DMS79 (cell line): ENCODE measurements at regions not wholly inside any gene's neighbourhood (a gene's known extent, or its start where the extent isn't known, plus 50 kb on each side); places are given as distances from the start of the nearest gene placed in this dataset.

Source experiments
- DNase-seq: peaks from one replicate; lab custom pipeline; 2025; lab: John Stamatoyannopoulos, UW

- DNase-seq, result no peak
Measured at GRCh38 chr1:5286244-5286643, 631.8 kb downstream of the AJAP1 start.

GRCh38 chr1:5274527-5274926 lies 620.1 kb downstream of the AJAP1 start:
- no peak for DNase-seq

DNA sequence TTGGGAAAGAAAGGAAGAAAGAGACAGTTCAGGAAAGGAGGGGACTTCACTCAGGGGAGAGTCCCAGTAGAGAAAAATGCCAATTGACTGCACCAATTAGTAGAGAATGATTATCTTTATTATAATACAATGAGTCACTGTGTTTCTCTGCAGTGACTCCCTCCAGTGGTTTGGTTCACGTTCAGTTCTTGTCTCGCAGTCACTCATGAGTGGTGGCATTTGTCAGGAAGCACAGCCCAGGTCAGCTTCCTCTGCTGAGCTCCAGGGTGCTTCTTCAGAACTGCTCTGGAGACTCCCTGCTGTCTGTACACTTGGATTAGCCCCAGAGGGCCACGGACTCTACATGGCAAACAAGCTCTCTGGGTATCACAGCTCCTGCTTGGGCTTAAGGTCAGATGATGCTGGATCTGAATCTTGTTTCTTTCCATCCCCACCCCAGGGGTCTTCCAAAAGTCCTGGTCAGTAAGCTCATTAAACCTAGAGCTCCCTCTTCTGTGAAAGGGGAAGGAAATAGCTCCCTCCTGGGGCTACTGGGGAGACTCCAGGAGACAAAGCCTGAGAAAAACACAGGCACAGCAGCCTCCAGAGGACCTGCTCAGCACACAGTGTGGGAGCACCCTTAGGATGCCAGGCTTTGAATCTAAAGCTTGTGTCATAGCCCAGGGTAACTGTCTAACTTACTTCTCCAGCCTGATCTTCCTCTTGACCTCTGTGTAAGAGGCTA lies 619.0 kb downstream of the AJAP1 start:
- no peak for DNase-seq

DNA sequence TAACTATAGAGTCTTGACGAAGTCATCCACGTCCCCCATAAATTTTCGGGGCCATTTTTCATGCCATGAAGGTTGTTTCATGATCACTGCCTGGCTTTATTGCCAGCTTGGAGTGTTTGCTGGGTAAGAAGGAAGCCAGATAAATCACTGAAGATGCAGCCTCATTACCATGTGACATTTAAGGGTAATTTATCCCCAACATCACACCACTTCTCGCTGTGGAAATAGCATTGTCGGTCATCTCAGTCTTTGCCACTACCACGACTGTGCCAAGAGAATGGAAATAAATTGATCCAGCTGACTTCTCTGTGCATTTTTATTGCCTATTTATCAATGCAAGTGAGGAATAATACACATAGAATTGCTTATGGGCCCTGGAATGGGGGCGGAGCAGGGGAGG lies 617.9 kb downstream of the AJAP1 start:
- DNase-seq, result no peak

GRCh38 chr1:5271264-5271663 lies 616.9 kb downstream of the AJAP1 start:
- peak; percentile 69 for DNase-seq

- DNase-seq, result no peak
Measured at GRCh38 chr1:5269901-5270300, 615.5 kb downstream of the AJAP1 start.

DNA sequence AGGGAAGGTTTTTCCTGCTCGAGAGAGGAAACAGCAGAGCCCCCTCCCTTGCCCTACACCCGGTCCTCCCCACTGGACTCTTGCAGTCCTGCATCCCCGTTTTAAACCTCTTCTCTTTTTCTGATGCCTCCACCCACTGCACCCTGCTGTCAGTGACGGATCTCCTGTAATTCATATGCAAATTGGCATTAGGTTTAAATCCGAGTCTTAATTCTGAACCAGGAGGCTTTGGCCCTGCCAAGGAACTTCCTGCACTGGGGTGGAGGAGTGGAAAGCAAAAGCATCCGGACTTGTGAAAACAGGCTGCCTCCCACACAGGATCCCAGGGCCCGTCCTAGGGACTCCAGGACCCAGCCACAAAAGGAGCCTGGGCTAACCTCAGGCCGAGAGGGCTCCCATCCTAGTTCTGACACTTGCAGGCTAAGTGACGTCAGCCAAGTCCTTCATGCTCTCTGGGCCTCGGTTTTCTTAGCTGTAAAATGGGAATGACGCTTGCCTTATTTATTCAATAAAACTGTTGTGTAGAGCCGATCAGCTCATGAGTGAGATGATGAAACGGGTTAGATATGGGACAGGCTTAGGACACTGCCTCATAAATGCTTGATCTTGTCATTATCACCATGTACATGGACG lies 613.3 kb downstream of the AJAP1 start:
- DNase-seq, result no peak

GRCh38 chr1:5265438-5266075 lies 611.1 kb downstream of the AJAP1 start:
- no peak for DNase-seq

GRCh38 chr1:5264476-5264875 lies 610.1 kb downstream of the AJAP1 start:
- no peak for DNase-seq

GRCh38 chr1:5256793-5257192 lies 602.4 kb downstream of the AJAP1 start:
- DNase-seq, result no peak

- DNase-seq, result no peak
Measured at GRCh38 chr1:5254975-5255374, 600.6 kb downstream of the AJAP1 start.

DNA sequence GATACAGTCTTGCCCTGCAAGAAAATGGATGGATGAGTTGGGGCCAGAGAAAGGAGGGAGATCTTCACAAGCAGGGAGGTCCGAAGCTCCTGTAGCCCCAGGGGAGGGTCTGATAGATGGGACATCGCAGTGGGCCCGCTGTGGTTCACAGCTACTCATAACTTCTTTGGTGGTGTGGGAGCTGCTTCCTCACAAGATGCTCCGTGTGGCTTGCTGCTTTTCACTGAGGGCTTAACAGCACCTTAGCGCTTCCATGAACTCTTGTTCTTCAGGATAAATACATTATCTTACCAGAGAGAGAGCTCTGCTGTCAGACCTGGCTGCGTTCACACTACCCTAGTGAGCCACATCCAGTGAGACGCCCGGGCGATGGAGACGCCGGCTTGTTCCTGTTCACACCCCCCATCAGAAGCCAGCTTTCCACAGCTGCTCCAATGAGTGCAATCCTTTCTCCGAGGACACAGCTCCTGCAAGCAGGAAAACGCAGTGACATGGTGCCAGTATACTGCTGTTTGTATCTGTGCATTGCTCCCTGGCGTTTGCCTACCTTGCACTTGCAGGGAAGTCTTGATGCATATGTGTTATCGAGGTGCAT lies 599.8 kb downstream of the AJAP1 start:
- no peak for DNase-seq

GRCh38 chr1:5253036-5253435 lies 598.6 kb downstream of the AJAP1 start:
- no peak for DNase-seq

DNA sequence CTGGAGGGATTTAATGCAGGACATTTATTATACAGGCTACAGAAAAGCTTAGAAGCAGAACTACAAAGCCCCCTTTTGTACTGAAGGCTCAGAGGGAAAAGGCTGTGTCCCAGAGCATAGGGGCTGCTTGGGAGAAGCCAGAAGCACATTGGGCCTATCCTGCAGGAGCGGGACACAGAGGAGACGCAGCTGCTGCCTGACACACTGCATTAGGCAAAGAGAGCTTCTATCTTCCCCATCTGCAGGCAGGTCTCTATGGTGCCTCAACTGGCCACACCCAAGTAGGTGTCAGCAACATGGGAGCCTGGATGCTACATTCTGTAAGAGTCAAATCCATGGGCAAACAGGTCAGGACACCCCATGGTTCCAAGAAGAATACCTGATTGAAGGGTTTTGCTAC lies 595.9 kb downstream of the AJAP1 start:
- DNase-seq, result no peak

DNA sequence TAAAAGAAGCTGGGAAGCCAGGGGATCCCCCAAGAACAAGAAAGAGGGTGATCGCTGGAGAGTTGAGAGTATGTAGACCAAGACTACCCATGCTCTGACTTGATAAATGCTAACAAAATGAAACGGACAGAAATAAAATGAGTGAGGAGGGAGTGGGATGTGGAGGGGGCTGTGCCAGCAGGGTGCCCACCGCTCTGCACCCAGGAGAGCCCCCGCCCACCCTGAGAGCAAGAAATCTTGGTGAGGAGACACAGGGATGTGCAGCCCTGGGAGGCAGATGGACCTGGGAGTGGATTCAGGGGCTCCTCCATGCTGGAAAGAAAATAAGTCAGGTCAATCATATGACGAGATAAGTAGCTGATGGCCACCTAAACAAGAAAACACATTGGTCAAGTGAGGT lies 590.9 kb downstream of the AJAP1 start:
- no peak for DNase-seq

DNA sequence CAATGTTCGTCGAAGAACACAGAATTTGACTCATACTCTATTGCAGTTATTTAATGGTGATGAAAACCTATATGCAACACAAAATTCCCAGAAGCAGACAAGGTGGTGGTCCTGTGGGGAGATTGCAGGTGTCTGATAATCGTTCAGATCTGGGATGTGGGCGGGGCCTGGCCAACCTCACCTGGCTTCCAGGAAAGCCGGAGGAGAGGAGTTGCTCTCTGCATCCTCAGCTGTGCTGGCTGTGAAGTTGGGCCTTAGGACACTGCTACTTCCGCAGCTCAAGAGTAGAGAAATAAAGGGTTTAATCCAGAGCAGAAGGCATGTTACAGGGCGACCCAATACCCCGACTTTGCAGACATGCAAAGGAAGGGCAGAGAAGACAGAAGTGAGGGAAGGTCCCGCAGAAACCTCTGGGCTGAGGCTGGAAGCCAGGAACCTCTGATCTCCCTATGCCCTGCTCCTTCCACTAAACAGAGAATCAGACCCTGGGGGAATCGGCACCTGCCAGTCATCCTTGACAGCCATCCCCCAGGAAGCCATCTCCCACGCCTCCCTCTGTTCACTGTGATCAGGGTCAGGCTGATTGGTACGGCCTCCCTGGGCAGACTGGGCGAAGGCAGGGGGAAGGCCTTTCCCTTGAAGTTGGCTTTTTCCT lies 590.3 kb downstream of the AJAP1 start:
- DNase-seq, result no peak

DNA sequence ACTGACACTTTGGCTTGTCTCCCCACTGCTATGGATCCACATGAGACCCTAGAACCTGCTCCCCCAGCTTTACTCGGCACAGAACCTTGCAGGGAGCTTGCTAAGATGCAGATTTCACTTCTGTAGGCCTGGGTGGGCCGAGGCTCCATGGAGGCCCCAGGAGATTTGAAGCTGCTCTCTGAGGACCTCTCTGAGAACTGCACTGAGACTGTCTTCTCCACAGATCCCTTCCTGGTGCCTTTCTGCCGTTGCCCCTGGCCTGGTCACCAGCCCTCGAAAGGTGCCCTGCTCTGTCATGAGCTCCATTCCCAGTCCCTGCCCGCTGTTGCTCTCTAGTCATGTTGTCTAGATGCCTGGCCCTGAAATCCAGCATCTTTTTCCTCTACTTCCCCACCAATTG lies 588.4 kb downstream of the AJAP1 start:
- DNase-seq, result no peak

DNA sequence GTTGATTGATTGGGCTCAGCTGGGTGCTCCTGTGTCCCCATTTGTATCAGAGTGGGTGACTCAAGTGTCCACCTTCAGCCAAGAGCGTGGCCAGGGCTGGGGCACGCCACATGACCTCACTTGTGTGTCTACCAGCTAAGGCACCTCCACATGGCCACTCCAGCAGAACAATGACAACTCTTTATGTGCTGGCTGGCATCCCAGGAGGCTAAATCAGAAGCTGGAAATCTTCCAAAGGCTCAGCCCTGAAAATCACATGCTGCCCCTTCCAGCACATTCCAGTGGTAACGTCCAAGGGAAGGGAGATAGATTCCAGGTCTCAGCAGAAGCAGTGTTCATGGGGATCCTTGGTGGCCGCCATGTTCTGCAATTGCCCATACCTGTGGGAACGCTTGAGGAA lies 585.5 kb downstream of the AJAP1 start:
- no peak for DNase-seq

DNA sequence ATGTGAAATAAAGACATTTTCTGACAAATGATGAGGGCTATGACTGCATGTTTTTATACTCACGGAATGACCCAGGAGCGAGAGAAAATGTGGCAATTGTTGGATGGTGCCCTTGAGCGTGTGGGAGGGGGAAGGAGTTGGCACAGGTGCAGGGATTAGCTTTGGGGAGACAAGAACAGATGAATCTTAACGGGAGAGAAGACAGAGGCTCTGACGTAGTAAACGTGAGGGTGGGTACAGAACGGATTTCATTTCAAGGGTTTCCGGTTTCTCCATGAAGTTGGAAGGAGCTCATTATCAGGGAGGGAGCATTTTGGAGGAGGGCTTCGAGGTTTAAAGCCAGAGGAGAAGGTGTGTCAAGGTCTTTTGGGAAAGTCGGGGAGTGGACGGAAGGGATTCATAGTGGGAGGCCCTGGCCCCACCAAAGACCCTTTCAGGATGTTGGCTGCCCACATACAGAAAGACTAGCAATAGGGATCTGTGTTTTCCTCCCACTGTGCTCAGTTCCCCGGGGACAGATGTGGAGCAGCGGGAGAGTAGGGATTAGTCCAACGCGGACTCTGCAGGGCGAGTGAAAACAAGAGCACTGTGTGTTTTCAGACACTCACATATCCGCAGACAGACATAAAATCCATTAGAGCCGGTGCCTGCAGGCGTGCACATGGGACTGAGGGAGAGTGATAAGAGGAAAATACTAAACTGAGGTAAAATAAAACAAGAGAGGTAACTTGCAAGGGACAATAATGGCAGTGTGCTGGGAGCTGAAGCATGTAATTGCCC lies 584.1 kb downstream of the AJAP1 start:
- DNase-seq, result no peak

- DNase-seq, result no peak
Measured at GRCh38 chr1:5235355-5235899, 581.0 kb downstream of the AJAP1 start.

DNA sequence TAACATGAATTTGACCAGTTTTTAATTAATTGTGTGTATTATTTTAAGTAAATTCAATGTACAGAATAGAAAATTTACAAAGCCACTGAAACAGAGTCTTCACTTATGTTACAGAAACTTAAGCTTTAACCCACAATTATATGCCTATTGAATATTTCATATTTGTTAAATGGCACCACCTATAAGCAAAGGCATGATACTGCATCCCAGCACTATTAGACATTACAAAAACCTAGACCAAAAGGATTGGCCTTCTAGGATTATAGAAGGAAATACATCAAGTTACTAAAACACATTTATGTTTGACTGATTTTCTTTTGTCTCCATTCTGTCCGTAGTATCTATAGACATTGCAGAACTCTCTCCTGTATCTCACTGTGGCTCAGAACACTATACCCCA lies 578.1 kb downstream of the AJAP1 start:
- no peak for DNase-seq
